ENCODE measurements at regions not wholly inside any gene's neighbourhood (a gene's known extent, or its start where the extent isn't known, plus 50 kb on each side); places are given as distances from the start of the nearest gene placed in this dataset.

- DNase-seq (no peak), ATAC-seq (ENCODE audit: low read depth in 2 of 2) (no peak)
- Mint-ChIP-seq H3K4me1 (no peaks in the 10 kb centered on the region), H3K27ac (no peak overlapping the region), H3K4me3 (no peak overlapping the region), H3K36me3 (no peaks in the 10 kb centered on the region), H3K27me3 (peaks cover 0 to 7% (median 0%) of the 10 kb centered on the region in 3 donors), H3K9me3 (no peaks in the 10 kb centered on the region)
Observed at GRCh38 chr12:25781232-25781631, 177.2 kb upstream of the RASSF8 start.

DNA sequence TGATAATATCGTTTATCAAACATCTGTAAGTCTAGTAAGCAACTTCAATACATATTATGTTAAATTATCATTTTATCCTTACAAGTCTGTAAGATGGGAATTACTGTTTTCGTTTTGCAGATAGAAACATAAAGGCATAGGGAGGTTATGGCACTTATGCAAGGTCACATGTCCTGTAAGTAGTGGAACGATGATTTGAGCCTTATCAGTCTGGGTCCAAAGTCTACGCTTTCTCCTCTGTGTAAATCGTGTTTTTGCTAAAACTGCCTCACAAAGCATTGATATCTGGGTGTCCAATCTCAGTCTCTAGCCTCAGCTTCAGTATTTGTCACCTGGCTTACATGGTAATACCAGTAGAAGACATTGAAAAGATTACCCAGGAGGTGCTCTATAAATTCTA, 174.9 kb upstream of the RASSF8 start:
- Mint-ChIP-seq H3K9me3 (no peaks in the 10 kb centered on the region), H3K27me3 (peaks cover 0 to 7% (median 0%) of the 10 kb centered on the region in 3 donors), H3K27ac (no peak overlapping the region), H3K4me3 (no peak overlapping the region), H3K36me3 (no peaks in the 10 kb centered on the region), H3K4me1 (no peaks in the 10 kb centered on the region)
- no peak for ATAC-seq (ENCODE audit: low read depth in 2 of 2)
- no peak for DNase-seq

DNA sequence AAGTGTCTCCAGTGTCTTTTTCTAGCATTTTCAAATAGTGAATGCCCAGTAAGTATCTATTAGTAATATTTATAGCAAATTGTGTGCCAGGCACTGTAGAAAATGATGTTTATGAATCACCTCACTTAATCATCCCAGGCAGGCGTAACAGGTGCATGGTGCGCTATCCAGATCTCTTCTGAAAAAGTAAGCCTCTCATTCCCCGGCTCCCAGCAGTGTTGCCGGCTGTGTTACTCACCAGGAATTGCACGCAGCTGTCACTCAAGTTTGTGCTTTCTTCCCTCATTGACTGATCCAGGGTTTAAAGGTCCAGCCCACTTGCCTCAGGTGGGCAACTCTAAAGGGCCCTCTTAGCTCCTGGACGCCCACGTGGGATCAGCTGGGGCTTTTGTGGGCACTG, 173.8 kb upstream of the RASSF8 start:
- H3K4me1 Mint-ChIP-seq, result no peaks in the 10 kb centered on the region
- H3K27me3 Mint-ChIP-seq, result peaks cover 0 to 7% (median 0%) of the 10 kb centered on the region in 3 donors
- no peaks in the 10 kb centered on the region for H3K9me3 Mint-ChIP-seq
- ATAC-seq (ENCODE audit: low read depth in 2 of 2) (no peak), DNase-seq (no peak)
- no peaks in the 10 kb centered on the region for H3K36me3 Mint-ChIP-seq
- H3K4me3 Mint-ChIP-seq, result no peak overlapping the region
- H3K27ac Mint-ChIP-seq, result no peak overlapping the region

DNA sequence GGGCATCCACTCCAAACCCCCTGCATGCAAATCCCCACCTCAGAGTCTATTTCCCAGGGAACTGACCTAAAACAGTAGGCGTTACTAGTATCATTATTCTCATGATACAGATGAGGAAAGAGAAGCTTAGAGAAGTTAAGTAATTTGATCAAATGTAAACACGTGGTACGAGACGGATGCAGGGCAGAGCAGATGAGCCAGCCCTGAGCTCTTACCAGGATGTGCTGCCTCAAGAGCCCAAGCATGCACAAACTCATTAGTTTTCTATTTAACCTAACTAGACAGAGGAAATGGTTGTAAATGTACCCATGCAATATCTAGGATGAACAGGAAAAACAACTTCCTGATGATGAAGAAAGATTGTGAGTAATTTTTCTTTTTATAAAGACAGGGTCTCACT, 173.3 kb upstream of the RASSF8 start:
- ATAC-seq (ENCODE audit: low read depth in 2 of 2), result no peak
- DNase-seq, result no peak
- Mint-ChIP-seq H3K27me3 (peaks cover 0 to 7% (median 0%) of the 10 kb centered on the region in 3 donors), H3K27ac (no peak overlapping the region), H3K36me3 (no peaks in the 10 kb centered on the region), H3K4me3 (no peak overlapping the region), H3K9me3 (no peaks in the 10 kb centered on the region), H3K4me1 (no peaks in the 10 kb centered on the region)

DNA sequence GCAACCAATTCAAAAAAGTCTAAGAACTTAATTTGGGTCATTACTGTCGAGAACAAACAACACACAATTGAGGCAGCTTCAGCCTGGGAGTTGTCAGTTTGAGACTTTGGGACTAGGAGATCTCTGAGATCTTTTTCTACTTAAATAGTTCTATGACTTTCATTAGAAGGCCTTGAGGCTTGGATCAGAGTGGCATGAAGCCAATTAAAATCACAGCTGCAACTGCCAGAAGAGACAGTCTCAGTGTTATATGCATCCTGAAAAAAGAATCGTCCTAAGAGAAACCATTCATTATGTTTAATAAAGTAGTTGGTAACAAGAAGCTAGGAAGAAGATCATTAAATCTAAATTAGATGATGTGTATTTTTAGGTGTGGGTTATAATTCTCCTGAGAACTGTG, 170.8 kb upstream of the RASSF8 start:
- Mint-ChIP-seq H3K36me3 (no peaks in the 10 kb centered on the region), H3K9me3 (no peaks in the 10 kb centered on the region), H3K4me3 (no peak overlapping the region), H3K27me3 (peaks cover 0 to 7% (median 4%) of the 10 kb centered on the region in 3 donors), H3K27ac (no peak overlapping the region), H3K4me1 (no peaks in the 10 kb centered on the region)
- DNase-seq (no peak), ATAC-seq (ENCODE audit: low read depth in 2 of 2) (no peak)

GRCh38 chr12:25788707-25789442, 169.6 kb upstream of the RASSF8 start:
- H3K9me3 Mint-ChIP-seq, result no peaks in the 10 kb centered on the region
- ATAC-seq (ENCODE audit: low read depth in 2 of 2) (no peak), DNase-seq (no peak)
- H3K4me3 Mint-ChIP-seq, result no peak overlapping the region
- no peak overlapping the region for H3K27ac Mint-ChIP-seq
- H3K4me1 Mint-ChIP-seq, result no peaks in the 10 kb centered on the region
- H3K27me3 Mint-ChIP-seq, result peaks cover 0 to 6% (median 6%) of the 10 kb centered on the region in 3 donors
- no peaks in the 10 kb centered on the region for H3K36me3 Mint-ChIP-seq

DNA sequence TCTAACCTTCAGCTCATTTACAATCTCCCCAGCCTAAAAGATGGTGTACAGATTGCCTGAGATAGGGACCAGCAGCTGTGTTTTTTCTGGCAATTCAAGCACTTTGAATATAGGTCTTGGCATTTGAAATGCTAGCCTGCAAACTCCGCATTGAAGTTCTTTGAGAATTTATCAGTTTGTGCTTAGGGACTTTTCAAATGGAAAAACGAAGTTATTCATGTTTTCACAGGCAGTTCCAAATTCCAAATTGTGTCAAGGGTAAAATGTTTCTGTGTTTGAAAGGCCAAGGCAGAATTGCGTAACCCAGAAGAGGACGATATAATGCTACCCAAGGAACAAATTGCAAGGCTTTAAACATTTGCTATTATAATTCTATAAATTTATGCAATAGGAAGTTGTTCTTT, 168.9 kb upstream of the RASSF8 start:
- no peak for DNase-seq
- H3K36me3 Mint-ChIP-seq, result no peaks in the 10 kb centered on the region
- ATAC-seq (ENCODE audit: low read depth in 2 of 2), result no peak
- H3K27ac Mint-ChIP-seq, result no peak overlapping the region
- H3K4me1 Mint-ChIP-seq, result no peaks in the 10 kb centered on the region
- H3K27me3 Mint-ChIP-seq, result peaks cover 0 to 6% (median 0%) of the 10 kb centered on the region in 3 donors
- no peak overlapping the region for H3K4me3 Mint-ChIP-seq
- H3K9me3 Mint-ChIP-seq, result no peaks in the 10 kb centered on the region

DNA sequence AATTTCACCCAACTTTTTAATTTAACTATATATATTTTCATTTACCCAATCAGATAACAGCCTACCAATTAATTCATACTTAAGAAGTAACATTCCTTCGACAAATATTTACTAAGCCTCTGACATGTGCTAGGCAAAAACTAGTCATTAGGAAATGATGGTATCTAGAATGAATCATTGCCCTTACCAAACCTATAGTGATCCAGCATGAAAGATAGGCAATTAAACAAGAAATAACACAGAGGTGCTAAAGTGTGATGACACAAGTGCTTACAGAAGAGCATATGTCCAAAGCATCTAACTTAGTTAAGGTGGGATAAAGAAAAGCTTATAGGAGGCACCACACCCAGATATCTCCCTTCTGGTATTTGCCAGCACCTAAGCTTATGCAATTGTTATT, 166.5 kb upstream of the RASSF8 start:
- Mint-ChIP-seq H3K27me3 (peaks cover 0 to 6% (median 0%) of the 10 kb centered on the region in 3 donors), H3K27ac (no peak overlapping the region), H3K4me1 (no peaks in the 10 kb centered on the region), H3K36me3 (no peaks in the 10 kb centered on the region), H3K9me3 (no peaks in the 10 kb centered on the region), H3K4me3 (no peak overlapping the region)
- no peak for DNase-seq
- ATAC-seq (ENCODE audit: low read depth in 2 of 2), result no peak

GRCh38 chr12:25793196-25793595, 165.3 kb upstream of the RASSF8 start:
- H3K4me1 Mint-ChIP-seq, result no peaks in the 10 kb centered on the region
- DNase-seq (no peak), ATAC-seq (ENCODE audit: low read depth in 2 of 2) (no peak)
- peaks cover 0 to 6% (median 0%) of the 10 kb centered on the region in 3 donors for H3K27me3 Mint-ChIP-seq
- H3K4me3 Mint-ChIP-seq, result no peak overlapping the region
- no peak overlapping the region for H3K27ac Mint-ChIP-seq
- no peaks in the 10 kb centered on the region for H3K9me3 Mint-ChIP-seq
- H3K36me3 Mint-ChIP-seq, result no peaks in the 10 kb centered on the region

- no peaks in the 10 kb centered on the region for H3K4me1 Mint-ChIP-seq
- no peak overlapping the region for H3K27ac Mint-ChIP-seq
- H3K36me3 Mint-ChIP-seq, result no peaks in the 10 kb centered on the region
- H3K9me3 Mint-ChIP-seq, result no peaks in the 10 kb centered on the region
- DNase-seq (no peak), ATAC-seq (ENCODE audit: low read depth in 2 of 2) (no peak)
- no peak overlapping the region for H3K4me3 Mint-ChIP-seq
- peaks cover 0 to 6% (median 0%) of the 10 kb centered on the region in 3 donors for H3K27me3 Mint-ChIP-seq
Observed at GRCh38 chr12:25794571-25794970, 163.9 kb upstream of the RASSF8 start.

GRCh38 chr12:25796523-25797000, 161.9 kb upstream of the RASSF8 start:
- no peak overlapping the region for H3K4me3 Mint-ChIP-seq
- DNase-seq (no peak), ATAC-seq (ENCODE audit: low read depth in 2 of 2) (no peak)
- H3K4me1 Mint-ChIP-seq, result no peaks in the 10 kb centered on the region
- H3K27me3 Mint-ChIP-seq, result peaks cover 0 to 6% (median 0%) of the 10 kb centered on the region in 3 donors
- no peaks in the 10 kb centered on the region for H3K36me3 Mint-ChIP-seq
- no peak overlapping the region for H3K27ac Mint-ChIP-seq
- no peaks in the 10 kb centered on the region for H3K9me3 Mint-ChIP-seq

GRCh38 chr12:25797386-25797785, 161.1 kb upstream of the RASSF8 start:
- peaks cover 0 to 5% (median 0%) of the 10 kb centered on the region in 3 donors for H3K27me3 Mint-ChIP-seq
- no peak overlapping the region for H3K4me3 Mint-ChIP-seq
- H3K4me1 Mint-ChIP-seq, result no peaks in the 10 kb centered on the region
- no peaks in the 10 kb centered on the region for H3K36me3 Mint-ChIP-seq
- DNase-seq (no peak), ATAC-seq (ENCODE audit: low read depth in 2 of 2) (no peak)
- no peaks in the 10 kb centered on the region for H3K9me3 Mint-ChIP-seq
- H3K27ac Mint-ChIP-seq, result no peak overlapping the region

DNA sequence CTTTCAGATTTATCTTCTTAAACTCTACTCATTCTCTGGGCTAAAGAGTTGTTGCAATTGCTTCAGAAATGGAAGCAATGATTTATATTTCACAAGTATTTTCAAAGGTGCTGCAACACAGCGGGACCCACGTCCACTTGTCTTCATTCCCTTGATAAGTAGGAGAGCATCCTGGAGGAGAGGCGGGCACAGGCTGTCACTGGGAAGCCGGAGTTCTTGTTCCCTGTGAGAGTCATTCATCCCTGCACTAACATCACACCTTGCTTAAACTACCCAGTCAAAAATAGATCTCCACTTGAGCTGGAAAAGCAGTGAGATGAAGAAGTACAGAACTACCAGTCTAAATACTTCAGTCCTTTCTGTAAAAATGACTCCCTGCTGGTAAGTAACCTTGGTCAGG, 160.5 kb upstream of the RASSF8 start:
- ATAC-seq (ENCODE audit: low read depth in 2 of 2) (no peak), DNase-seq (no peak)
- H3K27me3 Mint-ChIP-seq, result no peaks in the 10 kb centered on the region
- no peaks in the 10 kb centered on the region for H3K9me3 Mint-ChIP-seq
- H3K4me1 Mint-ChIP-seq, result no peaks in the 10 kb centered on the region
- no peak overlapping the region for H3K4me3 Mint-ChIP-seq
- H3K27ac Mint-ChIP-seq, result no peak overlapping the region
- H3K36me3 Mint-ChIP-seq, result no peaks in the 10 kb centered on the region

DNA sequence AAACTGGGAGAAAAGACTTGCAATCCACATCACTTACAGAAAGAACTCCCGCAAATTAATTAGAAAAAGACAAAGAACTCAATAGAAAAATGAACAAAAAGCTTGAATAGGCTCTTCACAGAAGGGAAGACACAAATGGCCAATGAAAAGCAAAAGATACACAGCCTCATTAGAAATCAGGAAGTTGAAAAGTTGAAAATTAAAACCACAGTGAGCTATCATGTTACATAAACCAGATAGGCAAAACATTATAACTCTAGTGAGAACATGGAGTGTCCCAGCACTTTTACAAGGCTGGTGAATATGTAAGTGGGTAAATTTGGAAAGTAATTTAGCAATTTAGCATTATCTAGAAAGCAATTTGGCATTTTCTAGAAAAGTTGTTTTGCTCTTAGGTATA, 158.4 kb upstream of the RASSF8 start:
- peaks cover 0 to 3% (median 0%) of the 10 kb centered on the region in 7 donors for H3K9me3 Mint-ChIP-seq
- H3K27me3 Mint-ChIP-seq, result no peaks in the 10 kb centered on the region
- DNase-seq (no peak), ATAC-seq (ENCODE audit: low read depth in 2 of 2) (no peak)
- H3K27ac Mint-ChIP-seq, result peak overlapping the region in 1 of 6 donors; percentile 29
- no peaks in the 10 kb centered on the region for H3K4me1 Mint-ChIP-seq
- no peak overlapping the region for H3K4me3 Mint-ChIP-seq
- no peaks in the 10 kb centered on the region for H3K36me3 Mint-ChIP-seq
